ENCODE measurements at regions not wholly inside any gene's neighbourhood (a gene's known extent, or its start where the extent isn't known, plus 50 kb on each side); places are given as distances from the start of the nearest gene placed in this dataset.

DNA sequence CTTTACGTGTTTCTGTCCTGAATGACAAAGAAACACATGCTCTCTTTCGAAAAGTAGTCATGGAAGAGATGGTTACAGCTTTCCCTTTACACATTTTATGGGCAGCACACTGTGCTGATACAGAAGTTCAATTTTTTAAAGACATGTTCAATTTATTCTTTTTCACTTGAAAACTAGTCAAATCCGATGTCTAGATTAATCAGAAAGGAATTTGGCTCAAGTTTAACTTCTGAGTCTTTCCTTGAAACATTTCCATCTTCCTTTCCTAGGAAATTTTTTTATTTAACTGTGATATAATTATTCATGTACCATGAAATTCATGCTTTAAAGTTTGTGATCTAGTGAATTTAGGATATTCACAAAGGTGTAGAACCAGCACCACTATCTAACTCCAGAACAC lies 360.1 kb downstream of the TNS3 start:
- no peak for DNase-seq (ENCODE audit: low read depth)

- DNase-seq (ENCODE audit: low read depth): no peak
These were observed 363.3 kb downstream of the TNS3 start for GRCh38 chr7:47218378-47219176.

DNA sequence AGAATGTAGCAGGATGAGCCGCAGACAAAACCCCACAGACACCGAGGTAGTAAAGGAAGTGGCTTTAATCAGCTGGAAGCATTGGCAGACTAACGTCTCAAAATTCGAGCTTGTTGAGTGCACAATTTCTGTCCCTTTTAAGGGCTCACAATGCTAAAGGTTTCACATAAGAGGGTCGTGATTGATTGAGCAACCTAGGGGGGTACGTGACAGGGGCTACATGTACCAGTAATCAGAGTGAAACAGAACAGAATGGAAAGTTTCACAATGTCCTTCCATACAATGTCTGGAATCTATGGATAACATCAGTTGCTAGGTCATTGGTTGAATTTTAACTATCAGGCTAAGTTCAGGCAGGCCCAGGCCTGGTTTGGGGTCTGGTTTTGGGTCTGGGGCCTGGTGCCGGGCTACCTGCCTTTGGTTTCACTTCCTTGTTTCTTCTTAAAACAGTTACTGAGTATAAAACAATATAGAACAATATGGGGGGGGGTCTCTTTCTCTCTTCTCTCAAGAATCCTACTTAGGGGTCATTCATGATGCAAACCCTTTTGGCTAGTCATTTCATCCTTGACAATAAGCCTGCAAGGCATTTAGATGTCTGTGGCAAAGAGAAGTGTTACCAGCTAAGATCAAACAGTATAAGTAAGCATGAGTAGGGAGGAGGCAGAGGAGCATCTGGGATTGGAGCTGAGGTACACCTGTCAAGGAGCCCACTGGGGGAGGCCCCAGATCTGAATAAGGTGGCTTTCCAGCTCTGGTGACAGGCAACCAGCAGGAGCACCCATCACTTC lies 364.1 kb downstream of the TNS3 start:
- no peak for DNase-seq (ENCODE audit: low read depth)

GRCh38 chr7:47217086-47217485 lies 364.8 kb downstream of the TNS3 start:
- DNase-seq (ENCODE audit: low read depth): no peak

- no peak for DNase-seq (ENCODE audit: low read depth)
These were observed 365.5 kb downstream of the TNS3 start for GRCh38 chr7:47216439-47216838.

GRCh38 chr7:47215640-47216039 lies 366.3 kb downstream of the TNS3 start:
- DNase-seq (ENCODE audit: low read depth): no peak

GRCh38 chr7:47215049-47215448 lies 366.9 kb downstream of the TNS3 start:
- DNase-seq (ENCODE audit: low read depth): no peak

DNA sequence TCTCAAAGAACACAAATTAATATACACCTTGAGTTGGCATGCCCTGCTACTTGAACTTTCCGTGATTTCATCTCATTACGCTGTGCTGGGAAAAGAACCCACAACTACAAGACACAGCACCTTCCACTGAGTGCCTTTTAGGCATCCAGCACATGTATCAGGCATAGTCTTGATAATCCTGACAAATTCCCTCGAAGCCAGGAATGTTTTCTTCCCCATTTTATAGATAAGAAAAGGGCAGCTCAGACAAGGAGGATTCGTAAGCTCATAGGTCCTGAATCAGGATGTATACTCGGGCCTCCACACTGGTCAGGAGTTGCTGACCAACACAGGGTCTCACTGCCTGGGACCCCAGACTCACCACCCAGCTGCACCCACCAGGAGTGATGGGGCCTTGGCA lies 368.6 kb downstream of the TNS3 start:
- no peak for DNase-seq (ENCODE audit: low read depth)

- no peak for DNase-seq (ENCODE audit: low read depth)
These were observed 370.4 kb downstream of the TNS3 start for GRCh38 chr7:47211519-47211973.

DNA sequence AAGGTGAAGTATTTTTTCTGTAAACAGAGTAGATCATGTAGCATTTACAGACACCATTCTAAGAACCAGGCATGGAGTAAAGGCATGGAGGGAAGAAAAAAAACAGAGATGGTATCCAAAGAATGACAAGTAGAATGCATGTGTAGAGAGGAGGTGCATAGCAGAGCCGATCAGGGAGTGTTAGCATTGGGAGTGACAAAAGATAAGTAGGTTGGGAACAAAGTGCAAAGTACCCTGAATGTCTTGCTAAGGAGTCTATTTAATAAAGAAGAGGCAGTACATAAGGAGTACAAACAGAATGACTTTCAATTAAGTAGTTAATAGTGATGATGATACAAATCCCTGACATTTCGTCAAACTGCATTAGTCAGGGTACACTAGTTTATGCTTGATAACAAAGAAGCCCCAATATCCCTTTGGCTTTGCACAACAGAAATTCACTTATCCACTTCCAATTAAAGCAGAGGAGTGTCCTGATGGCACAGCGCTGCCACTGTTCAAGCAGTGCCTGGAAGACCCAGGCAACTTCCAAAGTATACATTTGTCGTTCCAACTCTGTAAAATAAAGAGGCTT lies 371.5 kb downstream of the TNS3 start:
- DNase-seq (ENCODE audit: low read depth): no peak

DNA sequence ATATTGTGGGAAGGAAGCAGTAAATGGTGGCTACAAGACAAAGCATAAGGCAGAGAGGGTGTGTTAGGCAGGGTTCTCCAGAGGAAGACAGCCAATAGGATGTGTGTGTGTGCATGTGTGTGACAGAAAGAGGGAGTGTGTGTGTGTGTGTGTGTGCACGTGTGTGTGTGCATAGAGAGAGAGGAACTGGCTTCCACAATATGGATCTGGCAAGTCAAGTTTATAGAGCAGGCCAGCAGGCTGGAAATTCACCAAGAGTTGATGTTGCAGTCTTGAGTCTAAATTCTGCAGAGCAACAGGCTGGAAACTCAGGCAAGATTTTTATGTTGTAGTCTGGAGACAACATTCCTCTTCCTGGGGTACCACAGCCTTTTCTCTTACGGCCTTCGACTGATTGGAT lies 374.0 kb downstream of the TNS3 start:
- DNase-seq (ENCODE audit: low read depth): no peak

GRCh38 chr7:47204709-47205108 lies 377.2 kb downstream of the TNS3 start:
- DNase-seq (ENCODE audit: low read depth): no peak

GRCh38 chr7:47202146-47202783 lies 379.6 kb downstream of the TNS3 start:
- no peak for DNase-seq (ENCODE audit: low read depth)

DNA sequence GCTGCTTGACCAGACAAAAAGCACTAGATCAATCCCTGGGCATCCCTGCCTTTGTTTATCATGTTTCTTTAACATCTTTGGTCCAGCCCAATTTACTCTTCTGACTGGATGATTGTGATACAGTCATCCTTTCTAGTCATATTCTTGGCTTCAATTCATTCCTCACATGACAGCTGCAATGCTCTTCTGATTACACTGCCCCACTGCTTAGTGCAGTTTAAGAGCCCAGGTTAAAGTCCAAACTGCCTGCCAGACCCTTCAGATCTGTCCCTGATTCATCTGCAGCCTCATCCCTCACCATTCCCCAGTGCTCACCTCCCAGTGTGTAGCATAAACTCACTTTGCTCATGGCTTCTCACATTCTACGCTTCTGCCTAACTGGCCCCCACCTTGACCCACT lies 383.8 kb downstream of the TNS3 start:
- DNase-seq (ENCODE audit: low read depth): no peak

GRCh38 chr7:47197486-47197885 lies 384.4 kb downstream of the TNS3 start:
- DNase-seq (ENCODE audit: low read depth): no peak

DNA sequence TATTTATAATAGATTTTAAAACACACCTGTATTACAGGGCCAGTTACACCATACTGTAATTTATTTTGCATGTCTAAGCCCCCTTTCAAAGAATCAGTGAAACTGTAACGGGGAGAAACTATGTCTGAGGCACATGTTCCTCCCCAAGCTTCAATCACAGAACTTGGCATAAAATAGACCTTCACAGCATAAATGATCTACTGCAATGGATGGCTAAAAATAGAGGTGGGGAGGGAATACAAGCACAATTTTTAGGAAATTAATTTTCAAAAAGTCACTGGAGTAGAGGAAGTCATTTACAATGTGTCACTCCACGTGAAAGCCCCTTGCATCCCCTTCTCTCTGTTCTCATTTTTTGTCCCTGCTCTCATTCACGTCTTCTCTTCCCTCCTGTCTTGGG lies 385.2 kb downstream of the TNS3 start:
- DNase-seq (ENCODE audit: low read depth): no peak

DNA sequence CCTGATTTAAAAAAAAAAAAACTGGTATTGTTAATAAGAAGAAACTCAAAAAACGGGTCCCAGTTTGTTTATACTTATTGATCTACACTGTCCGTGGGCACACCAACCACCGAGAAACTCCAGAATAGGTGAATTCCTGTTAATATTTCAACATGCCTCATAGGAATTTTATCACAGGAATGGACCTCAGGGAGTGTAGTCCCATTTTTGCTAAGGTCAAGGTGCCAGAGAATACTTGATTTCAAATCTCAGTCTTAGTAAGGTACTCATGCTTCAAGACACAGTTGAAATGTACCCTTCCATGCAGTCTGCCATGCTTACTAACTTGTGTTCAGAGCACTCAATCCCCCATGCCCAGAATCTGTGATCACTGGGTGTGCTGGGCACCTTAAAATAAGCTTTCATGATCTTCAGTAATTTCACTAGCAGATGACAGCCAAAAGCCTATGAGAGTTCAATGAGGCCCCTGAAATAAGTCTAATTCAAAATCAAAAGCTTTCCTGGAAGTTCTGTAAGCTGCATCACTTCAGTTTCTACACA lies 385.7 kb downstream of the TNS3 start:
- DNase-seq (ENCODE audit: low read depth): no peak

- no peak for DNase-seq (ENCODE audit: low read depth)
These were observed 386.3 kb downstream of the TNS3 start for GRCh38 chr7:47195641-47196040.

DNA sequence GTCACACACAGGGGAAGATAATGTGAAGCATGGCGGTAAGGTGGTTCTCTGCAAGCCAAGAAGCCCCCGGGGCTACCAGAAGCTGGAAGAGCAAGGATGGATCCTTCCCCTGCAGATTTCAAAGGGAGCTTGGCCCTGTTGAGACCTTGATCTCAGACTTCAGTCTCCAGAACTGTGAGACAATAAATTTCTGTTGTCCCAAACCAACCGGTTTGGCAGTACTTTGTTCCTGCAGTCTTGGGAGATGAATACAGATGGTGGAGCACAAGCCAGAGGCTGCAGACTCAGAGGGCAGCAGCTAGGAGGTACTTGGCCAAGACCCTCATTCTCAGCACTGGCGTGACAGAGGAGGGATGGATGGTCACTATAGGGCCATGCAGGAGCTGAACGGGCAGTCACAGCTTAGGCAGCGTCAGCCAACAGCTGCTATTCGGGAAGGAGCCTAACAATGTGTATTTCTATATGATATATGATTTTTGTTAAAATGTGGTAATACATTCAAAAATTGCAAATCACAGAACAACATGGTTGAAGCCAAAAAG lies 387.3 kb downstream of the TNS3 start:
- no peak for DNase-seq (ENCODE audit: low read depth)

GRCh38 chr7:47192978-47193377 lies 388.9 kb downstream of the TNS3 start:
- no peak for DNase-seq (ENCODE audit: low read depth)

- no peak for DNase-seq (ENCODE audit: low read depth)
These were observed 390.0 kb downstream of the TNS3 start for GRCh38 chr7:47191876-47192291.

GRCh38 chr7:47191316-47191715 lies 390.6 kb downstream of the TNS3 start:
- no peak for DNase-seq (ENCODE audit: low read depth)

Data from forelimb muscle (tissue), 1 donor.